GM12892 (cell line): ENCODE measurements at regions not wholly inside any gene's neighbourhood (a gene's known extent, or its start where the extent isn't known, plus 50 kb on each side); places are given as distances from the start of the nearest gene placed in this dataset.

ENCODE experiments used
- POLR2A ChIP-seq: IDR thresholded peaks from 2 replicates; pipeline ENCODE4 v1.6.1; 2011; ENCODE audit warnings: low read depth, low read length, control low read depth
- POLR2AphosphoS5 ChIP-seq: IDR thresholded peaks from 2 replicates; pipeline ENCODE4 v1.6.1; 2011; ENCODE audit warnings: low read depth, low read length, control low read depth
- TAF1 ChIP-seq: IDR thresholded peaks from 2 replicates; pipeline ENCODE4 v1.6.1; 2011; ENCODE audit warnings: low read depth, mild to moderate bottlenecking, control low read depth, low read length, borderline replicate concordance

DNA sequence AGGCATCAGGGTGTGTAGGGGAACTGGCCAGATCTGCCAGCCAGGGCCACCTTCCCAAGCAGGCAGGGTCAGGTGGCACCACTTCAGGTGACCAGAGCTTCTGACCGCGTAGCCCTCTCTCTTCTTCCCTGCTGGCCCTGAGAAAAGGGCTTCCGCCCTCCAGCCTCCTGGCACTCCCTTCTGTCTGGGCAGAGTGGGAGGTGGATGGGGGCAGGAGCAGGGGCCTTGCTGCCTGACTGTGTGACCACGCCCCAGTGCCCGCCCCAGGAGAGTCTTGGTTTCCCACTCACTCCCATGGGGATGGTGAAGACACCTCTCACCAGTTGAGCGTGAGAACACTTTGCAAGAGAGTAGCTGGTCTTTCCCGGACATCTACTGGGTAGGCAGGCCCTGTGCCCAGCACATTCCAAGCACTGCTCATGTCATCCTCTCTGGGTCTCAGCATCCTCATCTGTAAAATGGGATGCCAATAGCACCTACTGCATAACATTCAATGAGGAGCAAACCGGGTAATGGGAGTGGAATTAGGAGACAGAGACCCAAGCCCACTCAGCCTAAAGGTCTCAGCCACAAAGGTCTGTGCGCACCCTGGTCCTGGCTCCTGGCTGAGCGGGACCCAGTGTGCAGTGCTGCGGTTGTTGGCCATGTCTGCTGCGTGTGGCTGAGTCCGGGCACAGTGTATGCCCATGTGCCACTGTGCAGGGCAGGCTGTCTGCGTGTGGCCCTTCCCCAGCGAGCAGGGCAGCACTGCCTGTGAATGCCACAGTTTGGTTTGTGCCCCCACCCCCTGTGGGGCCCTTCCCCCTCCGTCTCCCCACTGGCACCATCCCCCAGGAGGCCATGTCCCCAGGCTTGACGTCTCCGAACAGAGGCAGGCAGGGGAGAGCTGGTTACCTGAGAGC is 179.1 kb upstream of the IER5L start:
- no peak for TF ChIP-seq TAF1
- TF ChIP-seq POLR2A, result no peak
- TF ChIP-seq POLR2AphosphoS5, result no peak
